HepG2 (cell line): ENCODE measurements at regions not wholly inside any gene's neighbourhood (a gene's known extent, or its start where the extent isn't known, plus 50 kb on each side); places are given as distances from the start of the nearest gene placed in this dataset.
"Not testable (repeated sequence)": the region's sequence is repeated elsewhere in the genome, so short reads cannot be mapped to it uniquely, and the experiment has no call there.

Experiments used
- ATAC-seq: fragments of 200-7000 bp; cut with Tn5 transposase; 3 replicates; pipeline ENCODE4 v1.9.1; 2020; ENCODE audit warnings: mild to moderate bottlenecking, moderate library complexity
- BruUV-seq: library from RNA; stranded (reverse); fragments of 400-500 nt; replicated peaks from 2 replicates; lab custom pipeline; 2021; lab: Mats Ljungman, UMichigan
- CTCF ChIA-PET: fragments of 300-600 bp; formaldehyde crosslinking; extraction: SDS; loops from one replicate; lab custom pipeline; 2021; ENCODE audit warnings: low total read pairs, inconsistent platforms, low intra/inter-chr PET ratio; lab: Yijun Ruan, JAX
- POLR2A ChIA-PET: fragments of 350-600 bp; sonication (Branson Sonifier 250); formaldehyde crosslinking; loops from one replicate; lab custom pipeline; 2020; ENCODE audit warnings: antibody characterized with exemption, inconsistent platforms; lab: Yijun Ruan, JAX
- DNase-seq: peaks from one replicate; pipeline ENCODE4 v3.0.0-alpha.2; 2015; ENCODE audit warnings: low spot score
- FAIRE-seq: peaks from 3 replicates; lab custom pipeline; 2011; peaks lifted over from hg19 to GRCh38; lab: Jason Lieb, UNC
- H2AFZ ChIP-seq: one replicate; pipeline ENCODE4 v1.6.1; 2011; ENCODE audit warnings: low read length, inconsistent platforms
- H3K27ac ChIP-seq: fragments of 300-600 bp; 3 replicates; pipeline ENCODE4 v1.8.0; 2011; ENCODE audit warnings: mixed run types, mild to moderate bottlenecking, mixed read lengths, low read length, inconsistent platforms; ENCODE audit not compliant: insufficient read depth; ENCODE audit errors: extremely low read length
- H3K27me3 ChIP-seq, 2 experiments: fragments of 200-600 bp in 1 of 2; 2 replicates in 1 of 2; 3 replicates in 1 of 2; pipeline versions ENCODE4 v1.6.0 to v1.8.0; 2011; ENCODE audit warnings: low read length in 2 of 2, mild to moderate bottlenecking in 2 of 2, moderate library complexity in 2 of 2, inconsistent platforms in 1 of 2; ENCODE audit not compliant: insufficient read depth in 2 of 2, control insufficient read depth in 1 of 2
- H3K36me3 ChIP-seq, 2 experiments: fragments of 200-600 bp in 1 of 2; replicated peaks in 1 of 2; 2 replicates in 1 of 2; 3 replicates in 1 of 2; pipeline versions ENCODE4 v1.5.1 to v1.8.0; 2011; ENCODE audit warnings: low read length in 2 of 2, inconsistent platforms in 1 of 2; ENCODE audit not compliant: insufficient read depth in 2 of 2, control insufficient read depth in 1 of 2
- H3K4me1 ChIP-seq: 2 replicates; pipeline ENCODE4 v1.5.1; 2012; ENCODE audit warnings: low read length, inconsistent platforms; ENCODE audit not compliant: insufficient read depth
- H3K4me2 ChIP-seq: 2 replicates; pipeline ENCODE4 v1.6.0; 2011; ENCODE audit warnings: low read depth, low read length, inconsistent platforms
- H3K4me3 ChIP-seq, 3 experiments: fragments of 200-600 bp in 1 of 3; sonication (generic), shearing (Covaris generic) in 1 of 3; replicated peaks in 1 of 3; 2 replicates each; pipeline ENCODE4 v1.5.1; 2011 to 2016; ENCODE audit warnings: low read length in 3 of 3, inconsistent platforms in 2 of 3, low read depth in 2 of 3, mild to moderate bottlenecking in 2 of 3, control low read depth in 1 of 3, mixed read lengths in 1 of 3; ENCODE audit not compliant: insufficient read depth in 1 of 3
- H3K79me2 ChIP-seq: one replicate; pipeline ENCODE4 v1.6.1; 2011; ENCODE audit warnings: low read length, inconsistent platforms; ENCODE audit not compliant: insufficient read depth
- H3K9ac ChIP-seq: 2 replicates; pipeline ENCODE4 v1.6.0; 2011; ENCODE audit warnings: mild to moderate bottlenecking, low read depth, low read length, inconsistent platforms; ENCODE audit not compliant: insufficient read depth
- H3K9me3 ChIP-seq: 2 replicates; pipeline ENCODE4 v1.5.1; 2012; ENCODE audit warnings: mild to moderate bottlenecking, low read length
- H4K20me1 ChIP-seq: 2 replicates; pipeline ENCODE4 v1.6.0; 2011; ENCODE audit warnings: inconsistent platforms, mild to moderate bottlenecking, low read length, moderate library complexity; ENCODE audit not compliant: insufficient read depth
- ATF7 ChIP-seq, 2 experiments: fragments of 450-650 bp in 1 of 2; sonication (generic) in 1 of 2; formaldehyde crosslinking in 1 of 2; IDR thresholded peaks; 2 replicates each; pipeline versions ENCODE4 v1.4.0 to v1.6.1; 2016 to 2020; ENCODE audit warnings: antibody characterized with exemption in 1 of 2, mild to moderate bottlenecking in 1 of 2, missing genetic modification reagents in 1 of 2
- CREB1 ChIP-seq, 2 experiments: fragments of 450-650 bp in 1 of 2; IDR thresholded peaks; 2 replicates each; pipeline ENCODE4 v1.6.1; 2016 to 2017; ENCODE audit warnings: control low read depth in 1 of 2, mild to moderate bottlenecking in 1 of 2, missing compliant biosample characterization in 1 of 2, missing genetic modification characterization in 1 of 2
- MZF1 ChIP-seq: sonication (generic); formaldehyde crosslinking; IDR thresholded peaks from 2 replicates; pipeline ENCODE4 v1.8.1; 2023; ENCODE audit warnings: mild to moderate bottlenecking, missing genetic modification reagents, borderline replicate concordance
- NFKB2 ChIP-seq: sonication (generic); formaldehyde crosslinking; IDR thresholded peaks from 2 replicates; pipeline ENCODE4 v1.4.0; 2020; ENCODE audit warnings: missing genetic modification reagents, borderline replicate concordance
- NR1H2 ChIP-seq: sonication (generic); formaldehyde crosslinking; IDR thresholded peaks from 2 replicates; pipeline ENCODE4 v1.8.1; 2022; ENCODE audit warnings: low read depth, missing genetic modification reagents, borderline replicate concordance
- RBM22 ChIP-seq: fragments of 200-400 bp; formaldehyde crosslinking; optimal IDR thresholded peaks from 2 replicates; pipeline ENCODE3; 2017; ENCODE audit warnings: mild to moderate bottlenecking, low read length, moderate library complexity
- SP5 ChIP-seq: IDR thresholded peaks from 2 replicates; pipeline ENCODE4 v1.6.1; 2016; ENCODE audit warnings: low read depth, borderline replicate concordance
- YEATS2 ChIP-seq: sonication (generic); formaldehyde crosslinking; IDR thresholded peaks from 2 replicates; pipeline ENCODE4 v1.4.0; 2020; ENCODE audit warnings: missing genetic modification reagents, borderline replicate concordance
- ZNF572 ChIP-seq: sonication (generic); formaldehyde crosslinking; IDR thresholded peaks from 2 replicates; pipeline ENCODE4 v1.5.1; 2020; ENCODE audit warnings: mild to moderate bottlenecking, missing genetic modification reagents
- ZNF841 ChIP-seq: sonication (generic); formaldehyde crosslinking; IDR thresholded peaks from 2 replicates; pipeline ENCODE4 v1.8.1; 2023; ENCODE audit warnings: missing genetic modification reagents, borderline replicate concordance
- WGBS: methylation state at CpG from one replicate; pipeline ENCODE4 v1.1.6; 2017; ENCODE audit warnings: low lambda C conversion rate; 5-methylcytosine and 5-hydroxymethylcytosine counted together
- in situ Hi-C: cut with HindIII; loops from 2 replicates; pipeline ENCODE4 v1.10.0; 2017; ENCODE audit warnings: low pct_unique_long_range_greater_than_20kb; ENCODE audit not compliant: extremely low pct_ligation_motif_present
- intact Hi-C: fragments of 100-400 bp; cut with micrococcal nuclease; formaldehyde crosslinking; loops from one replicate; pipeline ENCODE4 v1.10.0; 2022; ENCODE audit not compliant: unreplicated experiment

DNA sequence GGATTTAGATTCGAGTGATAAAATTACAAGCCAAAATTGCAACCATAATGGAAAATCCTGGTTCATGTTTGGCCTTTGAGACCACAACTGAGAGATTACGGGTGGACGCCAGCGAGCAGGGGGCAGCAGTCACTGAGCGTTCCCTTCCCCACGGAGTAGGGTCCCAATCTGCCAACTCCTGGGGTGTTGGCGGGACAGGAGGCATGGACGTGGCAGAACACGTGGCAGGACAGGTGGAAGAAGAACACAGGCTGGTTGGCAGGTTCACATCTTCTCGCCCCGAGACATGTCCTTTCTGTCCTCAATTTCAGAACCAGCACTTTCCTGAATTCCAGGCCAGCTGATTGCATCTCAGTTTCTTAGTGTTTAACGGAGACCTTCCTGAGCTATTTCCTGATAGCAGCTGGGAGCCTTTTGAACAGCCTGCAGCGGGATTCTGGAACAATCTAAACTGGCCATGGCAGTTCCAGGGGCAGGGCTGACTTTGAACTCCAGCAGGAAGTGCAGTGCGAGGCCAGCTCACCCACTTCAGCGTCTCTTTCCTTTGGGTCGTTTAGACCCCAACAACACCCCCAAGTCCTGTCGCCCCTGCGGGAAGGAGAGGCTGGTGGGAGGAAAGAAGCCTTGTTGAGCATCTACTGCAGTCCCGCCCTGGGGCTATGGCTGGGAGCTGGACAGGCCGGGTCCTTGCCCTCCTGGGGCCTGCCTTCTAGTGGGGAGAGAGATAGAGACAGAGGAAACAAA, 159.1 kb upstream of the FOXF1 start:
- 22% methylated on average over 19 of the region's 20 CpGs for WGBS
- no TSS peak for BruUV-seq
- Histone ChIP-seq H4K20me1 (no peaks in the 10 kb centered on the region), H3K27me3 (peaks cover 4 to 79% of the 10 kb centered on the region in 2 experiments; a peak in 4 of 5 replicates), H3K4me1 (no peaks in the 10 kb centered on the region), H3K9ac (no peak overlapping the region), H3K4me2 (no peak overlapping the region), H3K79me2 (no peaks in the 10 kb centered on the region), H3K9me3 (peaks cover 10% of the 10 kb centered on the region), H2AFZ (no peak overlapping the region), H3K27ac (no peak overlapping the region), H3K4me3 (no peak overlapping the region), H3K36me3 (no peaks in the 10 kb centered on the region)
- POLR2A ChIA-PET = no interaction called here
- intact Hi-C loops (no loop called here), in situ Hi-C loops (no loop called here)
- CTCF ChIA-PET = no interaction called here
- no peak for DNase-seq
- TF ChIP-seq MZF1 (no peak), SP5 (CRISPR knock-in tag) (no peak), NFKB2 (CRISPR knock-in tag) (no peak), RBM22 (no peak), NR1H2 (CRISPR knock-in tag) (no peak), ZNF572 (CRISPR knock-in tag) (no peak), ZNF841 (CRISPR knock-in tag) (no peak), YEATS2 (CRISPR knock-in tag) (no peak)
- no peak for ATAC-seq
- FAIRE-seq = no peak

DNA sequence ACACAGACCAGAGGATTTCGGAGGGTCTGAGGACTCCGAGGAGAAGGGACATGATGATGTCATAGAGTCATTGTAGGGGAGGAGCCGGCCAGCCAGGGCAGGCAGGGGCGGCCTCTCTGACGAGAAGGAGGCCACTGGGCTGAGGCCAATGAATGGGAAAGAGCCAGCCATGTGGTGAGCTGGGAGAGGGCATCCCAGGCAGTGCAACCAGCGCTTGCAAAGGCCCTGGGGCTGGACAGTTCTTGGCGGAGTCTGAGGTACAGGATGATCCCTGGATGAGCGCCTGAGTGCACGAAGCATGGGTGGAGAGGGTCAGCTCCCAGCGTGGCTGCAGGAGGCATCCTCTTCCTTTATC, 158.6 kb upstream of the FOXF1 start:
- BruUV-seq; H4K20me1 ChIP-seq; H3K9ac ChIP-seq; H3K4me2 ChIP-seq; H3K4me3 ChIP-seq; CTCF ChIA-PET; H2AFZ ChIP-seq; H3K27ac ChIP-seq; H3K4me1 ChIP-seq; ATAC-seq; TF ChIP-seq CREB1, ATF7 (CRISPR knock-in tag; IDR thresholded peaks at IDR 0.05): not testable (repeated sequence)
- TF ChIP-seq CREB1 (IDR thresholded peaks at IDR 0.05) (peak; percentile 41; the same call in 1 of the 2 replicates), ATF7 (IDR thresholded peaks at IDR 0.05) (peak; percentile 64; the same call in 1 of the 2 replicates)
- TF ChIP-seq, all 625 proteins: peak for 2; not testable (repeated sequence) for 623
- in situ Hi-C loops, POLR2A ChIA-PET, DNase-seq, H3K79me2 ChIP-seq, FAIRE-seq, intact Hi-C loops, H3K36me3 ChIP-seq: not testable (repeated sequence)
- peaks cover 12% of the 10 kb centered on the region for H3K9me3 ChIP-seq
- peaks cover 4 to 75% of the 10 kb centered on the region in 2 experiments; a peak in 4 of 5 replicates for H3K27me3 ChIP-seq
- WGBS = 9% methylated on average over 9 of the region's 10 CpGs
